ENCODE measurements at regions not wholly inside any gene's neighbourhood (a gene's known extent, or its start where the extent isn't known, plus 50 kb on each side); places are given as distances from the start of the nearest gene placed in this dataset.

- no peaks in the 10 kb centered on the region for H3K9me2 ChIP-seq (replicated peaks; ENCODE audit: low read depth, low read length)
- no peaks in the 10 kb centered on the region for H4K20me1 ChIP-seq (ENCODE audit: insufficient read depth, low read length, poor library complexity, severe bottlenecking)
- H3K9me3 ChIP-seq (ENCODE audit: insufficient read depth, low read depth, low read length): no peaks in the 10 kb centered on the region
- H3K4me1 ChIP-seq (ENCODE audit: insufficient read depth, low read length, poor library complexity, severe bottlenecking): peaks cover 42% of the 10 kb centered on the region
- no peaks in the 10 kb centered on the region for H3K27me3 ChIP-seq (ENCODE audit: insufficient read depth, low read length, poor library complexity, severe bottlenecking)
- peak overlapping the region; percentile 11; the same call in 1 of the 2 replicates for H2AFZ ChIP-seq (ENCODE audit: low read length)
- H3K79me2 ChIP-seq (ENCODE audit: insufficient read depth, low read length): no peaks in the 10 kb centered on the region
- TF ChIP-seq EZH2phosphoT487 (IDR thresholded peaks at IDR 0.05; ENCODE audit: borderline replicate concordance): no peak
- H3K4me3 ChIP-seq (ENCODE audit: low read length, poor library complexity, severe bottlenecking): peak overlapping the region; percentile 42
- H3K9ac ChIP-seq (ENCODE audit: low read depth, low read length, poor library complexity, severe bottlenecking): peak overlapping the region; percentile 43
- no peaks in the 10 kb centered on the region; the same call in 1 of the 2 replicates for H3F3A ChIP-seq (ENCODE audit: low read depth)
- peak overlapping the region; percentile 71 for H3K4me2 ChIP-seq (ENCODE audit: low read depth, low read length, poor library complexity, severe bottlenecking)
- H3K36me3 ChIP-seq (ENCODE audit: insufficient read depth, low read length): no peaks in the 10 kb centered on the region
These were observed 158.0 kb upstream of the RBMS1 start for GRCh38 chr2:160651416-160652200.

- Histone ChIP-seq H3K79me2 (ENCODE audit: insufficient read depth, low read length) (no peaks in the 10 kb centered on the region), H3K9me2 (replicated peaks; ENCODE audit: low read depth, low read length) (no peaks in the 10 kb centered on the region), H3K27me3 (ENCODE audit: insufficient read depth, low read length, poor library complexity, severe bottlenecking) (no peaks in the 10 kb centered on the region), H3K9me3 (ENCODE audit: insufficient read depth, low read depth, low read length) (no peaks in the 10 kb centered on the region), H2AFZ (ENCODE audit: low read length) (peak overlapping the region; percentile 11; the same call in 1 of the 2 replicates), H3K4me2 (ENCODE audit: low read depth, low read length, poor library complexity, severe bottlenecking) (peak overlapping the region; percentile 71), H3K4me3 (ENCODE audit: low read length, poor library complexity, severe bottlenecking) (peak overlapping the region; percentile 42), H3K36me3 (ENCODE audit: insufficient read depth, low read length) (no peaks in the 10 kb centered on the region), H3F3A (ENCODE audit: low read depth) (no peaks in the 10 kb centered on the region; the same call in 1 of the 2 replicates), H3K9ac (ENCODE audit: low read depth, low read length, poor library complexity, severe bottlenecking) (peak overlapping the region; percentile 43), H4K20me1 (ENCODE audit: insufficient read depth, low read length, poor library complexity, severe bottlenecking) (no peaks in the 10 kb centered on the region), H3K4me1 (ENCODE audit: insufficient read depth, low read length, poor library complexity, severe bottlenecking) (peaks cover 42% of the 10 kb centered on the region)
- TF ChIP-seq EZH2phosphoT487 (IDR thresholded peaks at IDR 0.05; ENCODE audit: borderline replicate concordance): no peak
- no peak for TF ChIP-seq CTCF (conservative IDR thresholded peaks at IDR 0.05; ENCODE audit: low read length)
These were observed 158.6 kb upstream of the RBMS1 start for GRCh38 chr2:160652236-160652635.

- Histone ChIP-seq H2AFZ (ENCODE audit: low read length) (no peak overlapping the region), H3K36me3 (ENCODE audit: insufficient read depth, low read length) (no peaks in the 10 kb centered on the region), H3K27me3 (ENCODE audit: insufficient read depth, low read length, poor library complexity, severe bottlenecking) (no peaks in the 10 kb centered on the region), H3F3A (ENCODE audit: low read depth) (no peaks in the 10 kb centered on the region), H4K20me1 (ENCODE audit: insufficient read depth, low read length, poor library complexity, severe bottlenecking) (no peaks in the 10 kb centered on the region), H3K4me1 (ENCODE audit: insufficient read depth, low read length, poor library complexity, severe bottlenecking) (peaks cover 15% of the 10 kb centered on the region), H3K9me2 (replicated peaks; ENCODE audit: low read depth, low read length) (no peaks in the 10 kb centered on the region), H3K79me2 (ENCODE audit: insufficient read depth, low read length) (no peaks in the 10 kb centered on the region), H3K4me3 (ENCODE audit: low read length, poor library complexity, severe bottlenecking) (no peak overlapping the region), H3K9me3 (ENCODE audit: insufficient read depth, low read depth, low read length) (no peaks in the 10 kb centered on the region), H3K9ac (ENCODE audit: low read depth, low read length, poor library complexity, severe bottlenecking) (no peak overlapping the region), H3K4me2 (ENCODE audit: low read depth, low read length, poor library complexity, severe bottlenecking) (no peak overlapping the region)
- TF ChIP-seq EZH2phosphoT487 (IDR thresholded peaks at IDR 0.05; ENCODE audit: borderline replicate concordance): no peak
- TF ChIP-seq CTCF (conservative IDR thresholded peaks at IDR 0.05; ENCODE audit: low read length): no peak
These were observed 163.6 kb upstream of the RBMS1 start for GRCh38 chr2:160657196-160657595.

Measured in Loucy (cell line).